Fibroblast of lung (primary cell): ENCODE measurements at regions not wholly inside any gene's neighbourhood (a gene's known extent, or its start where the extent isn't known, plus 50 kb on each side); places are given as distances from the start of the nearest gene placed in this dataset.

Experiments
- DNase-seq, 2 donors: peaks; one replicate each; pipeline versions ENCODE4 v3.0.0 to v3.0.0-alpha.2; 2010; ENCODE audit warnings: low read depth in 2 of 2
- H2AFZ ChIP-seq: 2 replicates; pipeline ENCODE4 v1.5.1; 2012; ENCODE audit warnings: low read length, control low read depth, inconsistent platforms
- H3K27ac ChIP-seq: 2 replicates; pipeline ENCODE4 v1.5.1; 2011; ENCODE audit warnings: low read length, control low read depth; ENCODE audit not compliant: insufficient read depth
- H3K27me3 ChIP-seq: 2 replicates; pipeline ENCODE4 v1.5.1; 2011; ENCODE audit warnings: mild to moderate bottlenecking, low read length; ENCODE audit not compliant: control insufficient read depth, insufficient read depth
- H3K36me3 ChIP-seq: 2 replicates; pipeline ENCODE4 v1.5.1; 2011; ENCODE audit warnings: low read length; ENCODE audit not compliant: control insufficient read depth, insufficient read depth
- H3K4me1 ChIP-seq: 2 replicates; pipeline ENCODE4 v1.5.1; 2011; ENCODE audit warnings: low read length; ENCODE audit not compliant: control insufficient read depth, insufficient read depth; ENCODE audit errors: extremely low read depth
- H3K4me2 ChIP-seq: 2 replicates; pipeline ENCODE4 v1.5.1; 2011; ENCODE audit warnings: low read length, control low read depth; ENCODE audit not compliant: insufficient read depth; ENCODE audit errors: extremely low read depth
- H3K4me3 ChIP-seq, 4 experiments: fragments of 200-600 bp in 1 of 4; sonication (generic) in 1 of 4; replicated peaks in 1 of 4; 2 replicates each; pipeline ENCODE4 v1.5.1; 2011 to 2016; ENCODE audit warnings: low read length in 4 of 4, low read depth in 3 of 4, mild to moderate bottlenecking in 3 of 4, control low read depth in 2 of 4, inconsistent platforms in 1 of 4, mixed read lengths in 1 of 4; ENCODE audit not compliant: insufficient read depth in 1 of 4; ENCODE audit errors: control extremely low read depth in 1 of 4
- H3K79me2 ChIP-seq: 2 replicates; pipeline ENCODE4 v1.5.1; 2012; ENCODE audit warnings: mild to moderate bottlenecking, low read length, inconsistent platforms; ENCODE audit not compliant: control insufficient read depth, insufficient read depth
- H3K9ac ChIP-seq: 2 replicates; pipeline ENCODE4 v1.5.1; 2011; ENCODE audit warnings: mild to moderate bottlenecking, low read length, control low read depth; ENCODE audit not compliant: insufficient read depth
- H3K9me3 ChIP-seq: 2 replicates; pipeline ENCODE4 v1.5.1; 2012; ENCODE audit warnings: low read depth, low read length; ENCODE audit not compliant: control insufficient read depth, insufficient read depth
- H4K20me1 ChIP-seq: 2 replicates; pipeline ENCODE4 v1.5.1; 2011; ENCODE audit warnings: low read length; ENCODE audit not compliant: control insufficient read depth, insufficient read depth; ENCODE audit errors: extremely low read depth
- EZH2 ChIP-seq: IDR thresholded peaks from 2 replicates; pipeline ENCODE4 v1.5.1; 2012; ENCODE audit warnings: low read length, control low read depth, mild to moderate bottlenecking; ENCODE audit errors: missing control alignments
- TF ChIP-seq, protein P1 (sequence below), 2 donors: IDR thresholded peaks in 1 of 2; conservative IDR thresholded peaks in 1 of 2; 1 replicate in 1 of 2; 2 replicates in 1 of 2; pipeline ENCODE4 v1.5.1; 2011 to 2012; ENCODE audit warnings: low read length in 2 of 2, control low read depth in 1 of 2, inconsistent platforms in 1 of 2, low read depth in 1 of 2, mild to moderate bottlenecking in 1 of 2

DNA sequence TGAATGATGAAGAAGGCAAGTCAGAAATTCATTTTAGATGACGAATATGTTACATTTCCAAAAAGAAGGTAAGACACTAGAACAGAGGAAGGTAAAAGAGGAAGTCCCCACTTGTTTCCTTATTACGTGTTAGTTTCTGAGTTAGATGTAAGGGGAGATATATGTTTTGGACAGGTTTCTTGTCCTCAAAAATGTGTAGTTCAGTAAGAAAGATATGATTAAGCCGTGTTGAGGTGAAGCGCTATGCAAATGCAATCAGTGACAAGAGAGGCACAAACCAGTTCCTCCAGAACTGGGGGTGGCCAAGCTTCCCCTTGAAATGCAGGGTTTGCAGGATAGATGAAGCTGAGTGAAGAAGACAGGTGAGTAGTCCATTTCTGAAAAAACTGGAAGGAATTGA lies 293.3 kb upstream of the RUNX1 start:
- Histone ChIP-seq H3K9me3 (no peaks in the 10 kb centered on the region), H2AFZ (no peak overlapping the region), H3K9ac (no peak overlapping the region), H3K4me1 (no peaks in the 10 kb centered on the region), H3K79me2 (no peaks in the 10 kb centered on the region), H3K4me2 (no peak overlapping the region), H3K36me3 (no peaks in the 10 kb centered on the region), H3K4me3 (no peak overlapping the region), H3K27me3 (no peaks in the 10 kb centered on the region), H4K20me1 (no peaks in the 10 kb centered on the region), H3K27ac (no peak overlapping the region)
- no peak for DNase-seq
- TF ChIP-seq EZH2, result no peak
- TF ChIP-seq, protein P1, sequence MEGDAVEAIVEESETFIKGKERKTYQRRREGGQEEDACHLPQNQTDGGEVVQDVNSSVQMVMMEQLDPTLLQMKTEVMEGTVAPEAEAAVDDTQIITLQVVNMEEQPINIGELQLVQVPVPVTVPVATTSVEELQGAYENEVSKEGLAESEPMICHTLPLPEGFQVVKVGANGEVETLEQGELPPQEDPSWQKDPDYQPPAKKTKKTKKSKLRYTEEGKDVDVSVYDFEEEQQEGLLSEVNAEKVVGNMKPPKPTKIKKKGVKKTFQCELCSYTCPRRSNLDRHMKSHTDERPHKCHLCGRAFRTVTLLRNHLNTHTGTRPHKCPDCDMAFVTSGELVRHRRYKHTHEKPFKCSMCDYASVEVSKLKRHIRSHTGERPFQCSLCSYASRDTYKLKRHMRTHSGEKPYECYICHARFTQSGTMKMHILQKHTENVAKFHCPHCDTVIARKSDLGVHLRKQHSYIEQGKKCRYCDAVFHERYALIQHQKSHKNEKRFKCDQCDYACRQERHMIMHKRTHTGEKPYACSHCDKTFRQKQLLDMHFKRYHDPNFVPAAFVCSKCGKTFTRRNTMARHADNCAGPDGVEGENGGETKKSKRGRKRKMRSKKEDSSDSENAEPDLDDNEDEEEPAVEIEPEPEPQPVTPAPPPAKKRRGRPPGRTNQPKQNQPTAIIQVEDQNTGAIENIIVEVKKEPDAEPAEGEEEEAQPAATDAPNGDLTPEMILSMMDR (conservative IDR thresholded peaks at IDR 0.05 in 1 of 2, IDR thresholded peaks at IDR 0.05 in 1 of 2; ENCODE audit: low read depth in 1 of 2, low read length in 2 of 2), result no peak

DNA sequence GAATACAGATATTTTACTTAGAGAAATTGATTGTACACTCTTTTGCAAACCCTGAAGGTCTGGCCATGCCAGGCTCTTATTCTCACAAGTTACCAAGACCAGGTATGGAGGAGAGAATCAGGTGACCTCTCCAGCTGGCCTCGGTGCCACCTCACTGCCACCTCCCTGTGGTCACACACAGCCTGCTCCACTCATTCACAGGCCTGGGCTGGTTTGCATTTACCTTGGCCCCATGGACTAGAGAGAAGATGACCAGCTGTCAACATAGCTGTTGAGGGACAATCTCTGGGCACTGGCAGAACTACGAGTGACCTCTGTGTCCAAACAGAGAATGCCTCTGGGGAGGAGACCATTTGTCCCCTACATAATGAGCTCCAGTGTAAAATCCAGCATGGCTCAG lies 291.2 kb upstream of the RUNX1 start:
- Histone ChIP-seq H2AFZ (no peak overlapping the region), H3K4me3 (no peak overlapping the region), H3K9ac (no peak overlapping the region), H3K36me3 (no peaks in the 10 kb centered on the region), H3K27ac (no peak overlapping the region), H3K27me3 (no peaks in the 10 kb centered on the region), H3K79me2 (no peaks in the 10 kb centered on the region), H3K4me2 (no peak overlapping the region), H3K9me3 (no peaks in the 10 kb centered on the region), H4K20me1 (no peaks in the 10 kb centered on the region), H3K4me1 (no peaks in the 10 kb centered on the region)
- TF ChIP-seq EZH2, result no peak
- TF ChIP-seq, protein P1 (conservative IDR thresholded peaks at IDR 0.05 in 1 of 2, IDR thresholded peaks at IDR 0.05 in 1 of 2; ENCODE audit: low read depth in 1 of 2, low read length in 2 of 2), result no peak
- no peak for DNase-seq

DNA sequence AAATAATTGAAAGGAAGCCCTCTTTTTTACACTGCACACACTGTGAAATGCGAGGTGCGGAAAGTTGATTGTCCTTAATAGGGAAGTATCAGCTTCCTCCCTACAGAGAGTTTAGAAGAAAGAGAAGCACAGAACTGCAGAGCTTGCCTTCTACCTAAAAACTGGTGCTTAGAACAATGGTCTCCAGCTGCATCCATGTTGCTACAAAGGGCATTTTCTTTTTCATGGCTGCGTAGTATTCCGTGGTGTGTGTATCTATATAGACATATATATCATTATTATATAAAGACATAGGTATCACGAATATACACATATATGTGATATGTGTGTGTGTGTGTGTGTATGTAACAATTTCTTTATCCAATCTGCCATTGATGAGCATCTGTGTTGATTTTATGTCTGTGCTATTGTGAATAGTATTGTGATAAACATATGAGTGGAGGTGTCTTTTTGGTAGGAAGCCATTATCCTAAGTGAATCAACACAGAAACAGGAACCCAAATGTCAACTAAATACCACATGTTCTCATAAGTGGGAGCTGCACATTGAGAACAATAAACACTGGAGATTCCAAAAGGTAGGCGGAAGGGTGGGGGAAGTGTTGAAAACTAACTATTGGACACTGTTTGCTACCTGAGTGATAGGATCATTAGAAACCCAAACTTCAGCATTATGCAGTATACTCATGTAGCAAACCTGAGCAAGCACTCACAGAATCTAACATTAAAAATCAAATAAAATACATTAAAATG lies 290.0 kb upstream of the RUNX1 start:
- Histone ChIP-seq H3K9ac (no peak overlapping the region), H3K36me3 (no peaks in the 10 kb centered on the region), H3K4me1 (no peaks in the 10 kb centered on the region), H3K27me3 (no peaks in the 10 kb centered on the region), H3K9me3 (no peaks in the 10 kb centered on the region), H4K20me1 (no peaks in the 10 kb centered on the region), H3K27ac (no peak overlapping the region), H3K79me2 (no peaks in the 10 kb centered on the region), H2AFZ (no peak overlapping the region), H3K4me3 (no peak overlapping the region), H3K4me2 (no peak overlapping the region)
- no peak for DNase-seq
- TF ChIP-seq, protein P1 (conservative IDR thresholded peaks at IDR 0.05 in 1 of 2, IDR thresholded peaks at IDR 0.05 in 1 of 2; ENCODE audit: low read depth in 1 of 2, low read length in 2 of 2), result no peak
- TF ChIP-seq EZH2, result no peak
